ENCODE measurements at regions not wholly inside any gene's neighbourhood (a gene's known extent, or its start where the extent isn't known, plus 50 kb on each side); places are given as distances from the start of the nearest gene placed in this dataset.

DNA sequence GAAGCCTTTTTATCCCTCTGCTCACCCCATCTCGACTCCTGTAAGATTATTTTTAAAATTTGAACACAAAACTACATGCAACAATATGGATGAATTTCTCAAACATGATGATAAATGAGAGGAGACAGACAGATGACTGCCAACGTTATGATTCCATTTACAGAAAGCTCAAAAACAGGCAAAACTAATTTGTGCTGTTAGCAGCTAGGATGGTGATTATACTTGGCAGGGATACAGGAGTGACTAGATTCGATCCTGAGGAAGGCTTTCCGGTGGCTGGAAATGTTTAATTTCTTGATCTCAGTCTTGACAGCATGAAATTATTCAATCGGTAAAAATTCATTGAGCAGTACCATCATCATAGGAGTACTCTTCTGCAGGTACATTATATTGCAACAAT is 163.4 kb upstream of the SH3BP4 start (continued):
- no peak for TF ChIP-seq ZNF670 (tag by site-specific recombination; IDR thresholded peaks at IDR 0.05; ENCODE audit: low read depth)
- no peak for TF ChIP-seq ZNF174 (tag by site-specific recombination; IDR thresholded peaks at IDR 0.05)
- no peak for TF ChIP-seq EGR2 (tag by site-specific recombination; IDR thresholded peaks at IDR 0.05; ENCODE audit: low read depth)
- no peak for TF ChIP-seq ZBTB11 (tag by site-specific recombination; conservative IDR thresholded peaks at IDR 0.05; ENCODE audit: low read depth)
- no peak for TF ChIP-seq ZNF549 (tag by site-specific recombination; IDR thresholded peaks at IDR 0.05)
- no peak for TF ChIP-seq ZFP37 (tag by site-specific recombination; IDR thresholded peaks at IDR 0.05)
- TF ChIP-seq ZNF280C (tag by site-specific recombination; IDR thresholded peaks at IDR 0.05) = no peak

DNA sequence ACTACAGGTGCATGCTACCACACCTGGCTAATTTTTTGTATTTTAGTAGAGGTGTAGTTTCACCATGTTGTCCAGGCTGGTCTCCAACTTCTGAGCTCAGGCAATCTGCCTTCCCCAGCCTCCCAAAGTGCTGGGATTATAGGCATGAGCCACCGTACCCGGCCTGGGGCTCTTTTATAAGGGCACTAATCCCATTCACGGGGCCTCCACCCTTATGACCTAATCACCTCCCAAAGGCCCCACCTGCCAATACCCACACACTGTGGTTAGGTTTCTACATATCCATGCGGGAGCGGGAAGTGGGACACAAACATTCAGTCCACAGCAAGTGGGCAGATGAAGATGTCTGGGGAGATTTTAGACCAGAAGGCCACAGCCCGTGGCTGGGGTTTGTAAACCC is 164.7 kb upstream of the SH3BP4 start:
- Histone ChIP-seq H3K27ac (ENCODE audit: extremely low read depth, low read depth, low read length) (no peak overlapping the region), H3K4me1 (ENCODE audit: control insufficient read depth, insufficient read depth, low read length) (no peaks in the 10 kb centered on the region), H3K36me3 (ENCODE audit: control insufficient read depth in 2 of 2, insufficient read depth in 1 of 2, low read length in 2 of 2) (no peaks in the 10 kb centered on the region), H3K9me3 (ENCODE audit: control insufficient read depth, insufficient read depth, low read depth, low read length) (no peaks in the 10 kb centered on the region; the same call in 1 of the 2 replicates), H3K4me3 (ENCODE audit: low read depth, low read length) (no peak overlapping the region)
- POLR2A ChIA-PET = no interaction called here
- CTCF ChIA-PET = interaction anchor here (0.7 kb wide), 1 partner anchor 330 kb away, joined by 4 read pairs; no protein-coding TSS in a partner anchor
- TF ChIP-seq ZNF354C (tag by site-specific recombination; IDR thresholded peaks at IDR 0.05; ENCODE audit: borderline replicate concordance, low read depth) (no peak), ZNF26 (tag by site-specific recombination; IDR thresholded peaks at IDR 0.05) (no peak), ZBTB1 (tag by site-specific recombination; IDR thresholded peaks at IDR 0.05) (no peak), PBX3 (CRISPR knock-in tag; IDR thresholded peaks at IDR 0.05) (no peak), ZNF664 (tag by site-specific recombination; IDR thresholded peaks at IDR 0.05) (no peak), RBAK (tag by site-specific recombination; IDR thresholded peaks at IDR 0.05) (no peak), ZBTB7A (tag by site-specific recombination; IDR thresholded peaks at IDR 0.05; ENCODE audit: low read depth) (no peak), ZNF311 (tag by site-specific recombination; IDR thresholded peaks at IDR 0.05; ENCODE audit: borderline replicate concordance) (no peak), ZNF324 (tag by site-specific recombination; IDR thresholded peaks at IDR 0.05) (no peak), ZNF692 (tag by site-specific recombination; IDR thresholded peaks at IDR 0.05) (no peak), ZNF621 (tag by site-specific recombination; IDR thresholded peaks at IDR 0.05) (no peak), ZNF530 (tag by site-specific recombination; IDR thresholded peaks at IDR 0.05; ENCODE audit: low read depth) (no peak)
- TF ChIP-seq, protein P1, sequence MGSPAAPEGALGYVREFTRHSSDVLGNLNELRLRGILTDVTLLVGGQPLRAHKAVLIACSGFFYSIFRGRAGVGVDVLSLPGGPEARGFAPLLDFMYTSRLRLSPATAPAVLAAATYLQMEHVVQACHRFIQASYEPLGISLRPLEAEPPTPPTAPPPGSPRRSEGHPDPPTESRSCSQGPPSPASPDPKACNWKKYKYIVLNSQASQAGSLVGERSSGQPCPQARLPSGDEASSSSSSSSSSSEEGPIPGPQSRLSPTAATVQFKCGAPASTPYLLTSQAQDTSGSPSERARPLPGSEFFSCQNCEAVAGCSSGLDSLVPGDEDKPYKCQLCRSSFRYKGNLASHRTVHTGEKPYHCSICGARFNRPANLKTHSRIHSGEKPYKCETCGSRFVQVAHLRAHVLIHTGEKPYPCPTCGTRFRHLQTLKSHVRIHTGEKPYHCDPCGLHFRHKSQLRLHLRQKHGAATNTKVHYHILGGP (tag by site-specific recombination; IDR thresholded peaks at IDR 0.05) = no peak
- TF ChIP-seq, protein P2, sequence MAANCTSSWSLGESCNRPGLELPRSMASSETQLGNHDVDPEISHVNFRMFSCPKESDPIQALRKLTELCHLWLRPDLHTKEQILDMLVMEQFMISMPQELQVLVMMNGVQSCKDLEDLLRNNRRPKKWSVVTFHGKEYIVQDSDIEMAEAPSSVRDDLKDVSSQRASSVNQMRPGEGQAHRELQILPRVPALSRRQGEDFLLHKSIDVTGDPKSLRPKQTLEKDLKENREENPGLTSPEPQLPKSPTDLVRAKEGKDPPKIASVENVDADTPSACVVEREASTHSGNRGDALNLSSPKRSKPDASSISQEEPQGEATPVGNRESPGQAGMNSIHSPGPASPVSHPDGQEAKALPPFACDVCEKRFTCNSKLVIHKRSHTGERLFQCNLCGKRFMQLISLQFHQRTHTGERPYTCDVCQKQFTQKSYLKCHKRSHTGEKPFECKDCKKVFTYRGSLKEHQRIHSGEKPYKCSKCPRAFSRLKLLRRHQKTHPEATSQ (tag by site-specific recombination; IDR thresholded peaks at IDR 0.05) = no peak

All from HEK293 (cell line).